SK-N-SH treated with all-trans-retinoic acid at 6 μM for 48 hours (cell line): ENCODE measurements at regions not wholly inside any gene's neighbourhood (a gene's known extent, or its start where the extent isn't known, plus 50 kb on each side); places are given as distances from the start of the nearest gene placed in this dataset.

Experiments
- ATAC-seq: fragments of 200-7000 bp; cut with Tn5 transposase; 3 replicates; pipeline ENCODE4 v1.9.1; 2020; ENCODE audit warnings: mild to moderate bottlenecking, moderate library complexity
- ARNTL ChIP-seq: fragments of 450-650 bp; formaldehyde crosslinking; IDR thresholded peaks from 2 replicates; pipeline ENCODE4 v1.5.0; 2020; ENCODE audit warnings: low read depth, mild to moderate bottlenecking, moderate library complexity, borderline replicate concordance
- BACH2 ChIP-seq: fragments of 250-450 bp; sonication (Bioruptor Pico); IDR thresholded peaks from 2 replicates; pipeline ENCODE4 v1.9.0; 2021; ENCODE audit warnings: mild to moderate bottlenecking, borderline replicate concordance
- CREB5 ChIP-seq: fragments of 250-450 bp; sonication (Bioruptor Pico); IDR thresholded peaks from 2 replicates; pipeline ENCODE4 v1.5.1; 2020; ENCODE audit warnings: low read depth, mild to moderate bottlenecking, moderate library complexity
- CSRNP3 ChIP-seq: fragments of 250-450 bp; sonication (Bioruptor Pico); IDR thresholded peaks from 2 replicates; pipeline ENCODE4 v1.5.1; 2021; ENCODE audit warnings: mild to moderate bottlenecking, moderate library complexity
- ESRRG ChIP-seq: fragments of 250-450 bp; sonication (Bioruptor Pico); IDR thresholded peaks from 2 replicates; pipeline ENCODE4 v1.6.1; 2021; ENCODE audit warnings: mild to moderate bottlenecking
- GLIS3 ChIP-seq: fragments of 250-450 bp; sonication (Bioruptor Pico); IDR thresholded peaks from 2 replicates; pipeline ENCODE4 v1.5.0; 2020; ENCODE audit warnings: mild to moderate bottlenecking, moderate library complexity
- OSR1 ChIP-seq: fragments of 250-450 bp; sonication (Bioruptor Pico); IDR thresholded peaks from 2 replicates; pipeline ENCODE4 v1.8.0; 2022; ENCODE audit warnings: moderate library complexity, mild to moderate bottlenecking, inconsistent platforms
- POU6F1 ChIP-seq: fragments of 250-450 bp; sonication (Bioruptor Pico); IDR thresholded peaks from 2 replicates; pipeline ENCODE4 v1.8.0; 2021; ENCODE audit warnings: low read depth, mild to moderate bottlenecking, moderate library complexity, borderline replicate concordance
- PPARA ChIP-seq: fragments of 250-450 bp; sonication (Bioruptor Pico); IDR thresholded peaks from 2 replicates; pipeline ENCODE4 v1.5.0; 2020; ENCODE audit warnings: mild to moderate bottlenecking, borderline replicate concordance
- RARB ChIP-seq: fragments of 250-450 bp; sonication (Bioruptor Pico); IDR thresholded peaks from 2 replicates; pipeline ENCODE4 v1.8.0; 2021; ENCODE audit warnings: mild to moderate bottlenecking, moderate library complexity
- SNAI2 ChIP-seq: fragments of 250-450 bp; sonication (Bioruptor Pico); IDR thresholded peaks from 2 replicates; pipeline ENCODE4 v1.5.0; 2020; ENCODE audit warnings: mild to moderate bottlenecking, moderate library complexity
- TCF4 ChIP-seq: fragments of 250-450 bp; sonication (Bioruptor Pico); IDR thresholded peaks from 2 replicates; pipeline ENCODE4 v1.8.0; 2021; ENCODE audit warnings: mild to moderate bottlenecking, moderate library complexity, borderline replicate concordance
- TOX ChIP-seq: fragments of 250-450 bp; sonication (Bioruptor Pico); IDR thresholded peaks from 2 replicates; pipeline ENCODE4 v1.8.0; 2021; ENCODE audit warnings: mild to moderate bottlenecking, moderate library complexity, borderline replicate concordance
- TSHZ2 ChIP-seq: fragments of 250-450 bp; sonication (Bioruptor Pico); IDR thresholded peaks from 2 replicates; pipeline ENCODE4 v1.5.0; 2020; ENCODE audit warnings: mild to moderate bottlenecking, moderate library complexity
- ZC3H10 ChIP-seq: fragments of 250-450 bp; sonication (Bioruptor Pico); IDR thresholded peaks from 2 replicates; pipeline ENCODE4 v1.5.1; 2021; ENCODE audit warnings: mild to moderate bottlenecking, moderate library complexity
- ZFP3 ChIP-seq: fragments of 250-450 bp; sonication (Bioruptor Pico); IDR thresholded peaks from 2 replicates; pipeline ENCODE4 v1.5.0; 2020; ENCODE audit warnings: mild to moderate bottlenecking, moderate library complexity
- ZFP30 ChIP-seq: fragments of 450-650 bp; formaldehyde crosslinking; IDR thresholded peaks from 2 replicates; pipeline ENCODE4 v1.5.0; 2022; ENCODE audit warnings: mild to moderate bottlenecking, moderate library complexity
- ZNF565 ChIP-seq: fragments of 450-650 bp; formaldehyde crosslinking; conservative IDR thresholded peaks from 2 replicates; pipeline ENCODE4 v1.5.0; 2020; ENCODE audit warnings: low read depth, mild to moderate bottlenecking, moderate library complexity
- ZNF70 ChIP-seq: fragments of 450-650 bp; formaldehyde crosslinking; IDR thresholded peaks from 2 replicates; pipeline ENCODE4 v1.5.0; 2020; ENCODE audit warnings: mild to moderate bottlenecking, moderate library complexity
- ZNF8 ChIP-seq: fragments of 450-650 bp; formaldehyde crosslinking; IDR thresholded peaks from 2 replicates; pipeline ENCODE4 v1.5.0; 2020; ENCODE audit warnings: mild to moderate bottlenecking, moderate library complexity

GRCh38 chr13:75129331-75129730 is 352.6 kb downstream of the TBC1D4 start:
- TF ChIP-seq ZFP30 (CRISPR knock-in tag) (no peak), BACH2 (CRISPR knock-in tag) (no peak), RARB (no peak), CREB5 (CRISPR knock-in tag) (no peak), TSHZ2 (CRISPR knock-in tag) (no peak), GLIS3 (CRISPR knock-in tag) (no peak), ZNF8 (no peak), ARNTL (CRISPR knock-in tag) (no peak)
- no peak for ATAC-seq

GRCh38 chr13:75124415-75124814 is 357.6 kb downstream of the TBC1D4 start:
- TF ChIP-seq PPARA (CRISPR knock-in tag) (no peak), CSRNP3 (CRISPR knock-in tag) (no peak), BACH2 (CRISPR knock-in tag) (no peak), TCF4 (CRISPR knock-in tag) (no peak), POU6F1 (CRISPR knock-in tag) (no peak), ZNF8 (no peak), SNAI2 (CRISPR knock-in tag) (no peak), ZFP30 (CRISPR knock-in tag) (no peak), ARNTL (CRISPR knock-in tag) (no peak)
- ATAC-seq = no peak

- no peak for ATAC-seq
- TF ChIP-seq ZNF8 (no peak), TSHZ2 (CRISPR knock-in tag) (no peak), ZFP3 (CRISPR knock-in tag) (no peak), ZNF70 (CRISPR knock-in tag) (no peak), OSR1 (no peak), ESRRG (CRISPR knock-in tag) (no peak), ZC3H10 (no peak), TCF4 (CRISPR knock-in tag) (no peak), ZNF565 (no peak), PPARA (CRISPR knock-in tag) (no peak), CSRNP3 (CRISPR knock-in tag) (no peak), SNAI2 (CRISPR knock-in tag) (no peak), BACH2 (CRISPR knock-in tag) (no peak), TOX (CRISPR knock-in tag) (no peak)
- TF ChIP-seq, all 23 proteins: peak for 0
Observed at GRCh38 chr13:75123428-75123827, 358.5 kb downstream of the TBC1D4 start.
